HK-2 (cell line): ENCODE measurements at regions not wholly inside any gene's neighbourhood (a gene's known extent, or its start where the extent isn't known, plus 50 kb on each side); places are given as distances from the start of the nearest gene placed in this dataset.

Experiments
- DNase-seq: peaks from one replicate; pipeline ENCODE4 v3.0.0-alpha.2; 2018; ENCODE audit not compliant: unreplicated experiment

GRCh38 chr14:55942076-55942654 lies 176.0 kb upstream of the PELI2 start:
- no peak for DNase-seq

GRCh38 chr14:55942826-55943225 lies 175.4 kb upstream of the PELI2 start:
- no peak for DNase-seq

GRCh38 chr14:55944757-55945156 lies 173.5 kb upstream of the PELI2 start:
- DNase-seq: no peak

GRCh38 chr14:55946231-55946630 lies 172.0 kb upstream of the PELI2 start:
- DNase-seq: no peak

GRCh38 chr14:55948399-55948798 lies 169.8 kb upstream of the PELI2 start:
- DNase-seq: no peak

GRCh38 chr14:55949708-55950107 lies 168.5 kb upstream of the PELI2 start:
- DNase-seq: no peak

- no peak for DNase-seq
Observed at GRCh38 chr14:55950135-55950534, 168.1 kb upstream of the PELI2 start.

- DNase-seq: no peak
Observed at GRCh38 chr14:55951341-55952206, 166.6 kb upstream of the PELI2 start.

GRCh38 chr14:55954108-55954507 lies 164.1 kb upstream of the PELI2 start:
- DNase-seq: no peak

GRCh38 chr14:55955175-55955574 lies 163.0 kb upstream of the PELI2 start:
- DNase-seq: no peak

- DNase-seq: no peak
Observed at GRCh38 chr14:55957950-55958349, 160.3 kb upstream of the PELI2 start.

GRCh38 chr14:55963295-55963694 lies 154.9 kb upstream of the PELI2 start:
- DNase-seq: no peak

- no peak for DNase-seq
Observed at GRCh38 chr14:55964091-55964490, 154.1 kb upstream of the PELI2 start.

- DNase-seq: no peak
Observed at GRCh38 chr14:55964821-55965220, 153.4 kb upstream of the PELI2 start.

GRCh38 chr14:55965851-55966250 lies 152.4 kb upstream of the PELI2 start:
- no peak for DNase-seq

- DNase-seq: no peak
Observed at GRCh38 chr14:55968741-55969140, 149.5 kb upstream of the PELI2 start.

- DNase-seq: no peak
Observed at GRCh38 chr14:55973285-55973800, 144.9 kb upstream of the PELI2 start.

- no peak for DNase-seq
Observed at GRCh38 chr14:55973911-55974630, 144.1 kb upstream of the PELI2 start.

GRCh38 chr14:55975281-55975910 lies 142.8 kb upstream of the PELI2 start:
- DNase-seq: peak; percentile 34

- DNase-seq: no peak
Observed at GRCh38 chr14:55976219-55976618, 142.0 kb upstream of the PELI2 start.

- no peak for DNase-seq
Observed at GRCh38 chr14:55976655-55977054, 141.6 kb upstream of the PELI2 start.
